ENCODE measurements at regions not wholly inside any gene's neighbourhood (a gene's known extent, or its start where the extent isn't known, plus 50 kb on each side); places are given as distances from the start of the nearest gene placed in this dataset.

GRCh38 chr16:86766700-86767099 is 188.4 kb downstream of the FOXL1 start (continued):
- no peak for TF ChIP-seq ZBTB40 (IDR thresholded peaks at IDR 0.05; ENCODE audit: borderline replicate concordance)
- no peak for TF ChIP-seq NBN (IDR thresholded peaks at IDR 0.05)
- no peak for TF ChIP-seq MTA2 (IDR thresholded peaks at IDR 0.05; ENCODE audit: low read depth)

- no peak overlapping the region for H3K4me3 ChIP-seq
- POLR2A ChIA-PET: interaction anchor here (1.4 kb wide), 1 partner anchor 103 kb away, joined by 4 read pairs; no protein-coding TSS in a partner anchor
- no peaks in the 10 kb centered on the region for H4K20me1 ChIP-seq (ENCODE audit: control insufficient read depth, insufficient read depth)
- no peak overlapping the region for H2AFZ ChIP-seq (ENCODE audit: control insufficient read depth, low read depth, low read length)
- no peak overlapping the region for H3K9ac ChIP-seq (ENCODE audit: control insufficient read depth, insufficient read depth, low read length)
- DNase-seq (ENCODE audit: low read depth, low spot score): no peak
- no peaks in the 10 kb centered on the region for H3K79me2 ChIP-seq (ENCODE audit: control insufficient read depth, insufficient read depth, low read length)
- no peak for FAIRE-seq
- intact Hi-C loops (cut with micrococcal nuclease; ENCODE audit: unreplicated experiment) (loop anchor here (10.0 kb wide), 1 partner anchor 204 kb away; the partner anchor contains the start of gene FOXC2), in situ Hi-C loops (cut with MboI) (no loop called here)
- no TSS peak for BruUV-seq (replicated peaks)
- peaks cover 0 to 2% of the 10 kb centered on the region in 2 experiments; a peak in 1 of 4 replicates for H3K27me3 ChIP-seq (replicated peaks in 1 of 2; ENCODE audit: control insufficient read depth in 2 of 2, insufficient read depth in 2 of 2, low read length in 1 of 2)
- H3K27ac ChIP-seq (ENCODE audit: control insufficient read depth, insufficient read depth): no peak overlapping the region
- H3K4me1 ChIP-seq (ENCODE audit: control insufficient read depth, insufficient read depth, low read length): no peaks in the 10 kb centered on the region
- no peaks in the 10 kb centered on the region for H3K36me3 ChIP-seq (ENCODE audit: control insufficient read depth in 2 of 2, insufficient read depth in 2 of 2, low read length in 1 of 2)
- H3K4me2 ChIP-seq (ENCODE audit: control insufficient read depth, insufficient read depth): no peak overlapping the region
- ATAC-seq: no peak
- H3K9me3 ChIP-seq (replicated peaks; ENCODE audit: control insufficient read depth, insufficient read depth, low read length): no peaks in the 10 kb centered on the region
- RAD21 ChIA-PET (ENCODE audit: unreplicated experiment): interaction anchor here (1.3 to 1.5 kb wide), 2 partner anchors 50 to 104 kb away, joined by 3 to 13 read pairs; no protein-coding TSS in a partner anchor
- WGBS (ENCODE audit: insufficient coverage, insufficient replicate concordance, low lambda C conversion rate, missing lambda C conversion rate): 57% methylated on average over 13 of the region's 13 CpGs
- SMC1A ChIA-PET (ENCODE audit: uncharacterized antibody, unreplicated experiment): interaction anchor here (0.6 to 1.5 kb wide), 5 partner anchors 10 to 374 kb away, joined by 3 to 4 read pairs (median 3); no protein-coding TSS in a partner anchor
- CTCF ChIA-PET: interaction anchor here (1.4 kb wide), 1 partner anchor 104 kb away, joined by 6 read pairs; no protein-coding TSS in a partner anchor
- no peak for TF ChIP-seq SP1 (IDR thresholded peaks at IDR 0.05; ENCODE audit: low read depth, low read length)
- TF ChIP-seq ZNF207 (IDR thresholded peaks at IDR 0.05; ENCODE audit: borderline replicate concordance): no peak
- TF ChIP-seq E2F8 (IDR thresholded peaks at IDR 0.05; ENCODE audit: low read depth, partially characterized antibody): no peak
- no peak for TF ChIP-seq IKZF2 (IDR thresholded peaks at IDR 0.05)
- no peak for TF ChIP-seq PAX8 (IDR thresholded peaks at IDR 0.05)
- TF ChIP-seq MEF2A (IDR thresholded peaks at IDR 0.05; ENCODE audit: insufficient read depth, low read depth, low read length): no peak
- TF ChIP-seq STAT3 (IDR thresholded peaks at IDR 0.05; ENCODE audit: low read depth, low read length): no peak
- no peak for TF ChIP-seq ZBTB33 (IDR thresholded peaks at IDR 0.05)
- no peak for TF ChIP-seq ESRRA (IDR thresholded peaks at IDR 0.05; ENCODE audit: low read length)
- no peak for TF ChIP-seq PML (IDR thresholded peaks at IDR 0.05; ENCODE audit: low read length)
- TF ChIP-seq ZNF622 (IDR thresholded peaks at IDR 0.05): no peak
These were observed 190.0 kb downstream of the FOXL1 start for GRCh38 chr16:86768228-86768791.
